ENCODE measurements at regions not wholly inside any gene's neighbourhood (a gene's known extent, or its start where the extent isn't known, plus 50 kb on each side); places are given as distances from the start of the nearest gene placed in this dataset.

DNA sequence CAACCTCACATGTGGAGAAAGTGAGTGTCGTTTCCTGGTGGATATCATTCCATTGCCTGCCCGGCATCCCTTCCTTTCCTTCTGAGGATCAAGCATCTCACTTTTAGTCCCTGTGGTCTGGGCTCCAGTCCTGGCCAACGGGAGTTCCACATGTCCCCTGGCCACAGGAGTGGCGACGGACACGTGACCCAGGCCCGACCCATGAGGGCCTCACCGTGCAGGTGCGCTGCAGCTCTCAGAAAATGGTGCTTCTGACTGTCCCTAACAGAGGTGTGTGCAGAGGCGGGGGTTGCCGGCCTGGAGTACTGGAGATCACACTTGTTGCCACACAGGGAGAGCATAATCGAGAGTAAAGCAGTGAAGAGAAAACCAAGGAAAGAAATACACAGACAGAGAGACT lies 476.9 kb upstream of the FRG1 start:
- no peak overlapping the region for H3K4me3 ChIP-seq (replicated peaks in 1 of 3)
- no peak for TF ChIP-seq POLR2A (IDR thresholded peaks at IDR 0.05)
- TF ChIP-seq, protein P1, sequence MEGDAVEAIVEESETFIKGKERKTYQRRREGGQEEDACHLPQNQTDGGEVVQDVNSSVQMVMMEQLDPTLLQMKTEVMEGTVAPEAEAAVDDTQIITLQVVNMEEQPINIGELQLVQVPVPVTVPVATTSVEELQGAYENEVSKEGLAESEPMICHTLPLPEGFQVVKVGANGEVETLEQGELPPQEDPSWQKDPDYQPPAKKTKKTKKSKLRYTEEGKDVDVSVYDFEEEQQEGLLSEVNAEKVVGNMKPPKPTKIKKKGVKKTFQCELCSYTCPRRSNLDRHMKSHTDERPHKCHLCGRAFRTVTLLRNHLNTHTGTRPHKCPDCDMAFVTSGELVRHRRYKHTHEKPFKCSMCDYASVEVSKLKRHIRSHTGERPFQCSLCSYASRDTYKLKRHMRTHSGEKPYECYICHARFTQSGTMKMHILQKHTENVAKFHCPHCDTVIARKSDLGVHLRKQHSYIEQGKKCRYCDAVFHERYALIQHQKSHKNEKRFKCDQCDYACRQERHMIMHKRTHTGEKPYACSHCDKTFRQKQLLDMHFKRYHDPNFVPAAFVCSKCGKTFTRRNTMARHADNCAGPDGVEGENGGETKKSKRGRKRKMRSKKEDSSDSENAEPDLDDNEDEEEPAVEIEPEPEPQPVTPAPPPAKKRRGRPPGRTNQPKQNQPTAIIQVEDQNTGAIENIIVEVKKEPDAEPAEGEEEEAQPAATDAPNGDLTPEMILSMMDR (IDR thresholded peaks at IDR 0.05) = no peak
- WGBS, 2 donors = 88 to 91% methylated on average over 8 to 12 of the region's 12 CpGs
- no peaks in the 10 kb centered on the region for H3K4me1 ChIP-seq
- no peaks in the 10 kb centered on the region for H3K36me3 ChIP-seq
- intact Hi-C loops (cut with DNase I) = no loop called here
- DNase-seq = no peak
- H3K27ac ChIP-seq = no peak overlapping the region
- no peaks in the 10 kb centered on the region for H3K9me3 ChIP-seq
- no peaks in the 10 kb centered on the region for H3K27me3 ChIP-seq

DNA sequence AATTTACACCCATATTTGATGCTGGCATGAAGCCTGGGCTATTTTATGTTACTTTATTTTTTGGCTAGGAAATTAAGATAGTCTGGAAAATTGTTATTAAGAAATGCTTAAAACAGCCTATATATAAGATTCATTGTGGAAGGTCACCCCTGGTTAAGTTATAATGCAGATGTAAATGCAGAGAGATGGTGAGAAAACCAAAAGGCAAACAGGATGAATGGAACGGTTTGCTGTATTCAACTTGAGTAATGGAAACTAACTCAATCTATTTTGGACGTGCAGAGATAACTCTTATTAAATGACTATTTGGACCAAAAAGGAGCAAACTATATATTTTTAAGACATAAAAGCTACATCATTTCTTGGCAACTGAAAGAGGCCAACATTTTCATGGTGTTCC lies 446.3 kb upstream of the FRG1 start:
- TF ChIP-seq POLR2A (IDR thresholded peaks at IDR 0.05) = no peak
- TF ChIP-seq, protein P1 (IDR thresholded peaks at IDR 0.05) = no peak
- Histone ChIP-seq H3K36me3 (no peaks in the 10 kb centered on the region), H3K27me3 (no peaks in the 10 kb centered on the region), H3K9me3 (no peaks in the 10 kb centered on the region), H3K4me1 (no peaks in the 10 kb centered on the region), H3K4me3 (replicated peaks in 1 of 3) (no peak overlapping the region), H3K27ac (no peak overlapping the region)
- DNase-seq = no peak
- WGBS, 2 donors = 67% methylated on average over 2 of the region's 2 CpGs
- intact Hi-C loops (cut with DNase I) = no loop called here

DNA sequence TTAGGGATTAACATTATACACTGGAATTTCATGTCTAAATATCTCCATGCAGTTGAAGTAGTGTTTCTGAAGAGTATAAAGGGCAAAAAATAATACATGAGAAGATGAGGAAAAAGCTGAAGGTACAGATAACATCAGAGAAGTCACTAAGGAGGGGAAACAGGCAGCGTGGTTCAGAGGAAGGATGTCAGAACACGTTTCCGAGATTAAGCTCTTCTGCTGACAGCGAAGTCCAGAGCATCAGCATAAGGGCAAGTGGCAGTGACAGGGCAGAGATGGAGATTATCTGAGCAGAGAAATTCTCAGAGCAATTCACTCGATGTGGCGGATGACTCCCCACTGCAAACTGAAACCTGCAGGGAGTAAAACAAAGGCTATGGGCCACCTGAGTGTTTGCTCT lies 443.2 kb upstream of the FRG1 start:
- Histone ChIP-seq H3K4me1 (no peaks in the 10 kb centered on the region), H3K36me3 (no peaks in the 10 kb centered on the region), H3K27ac (no peak overlapping the region), H3K9me3 (no peaks in the 10 kb centered on the region), H3K4me3 (replicated peaks in 1 of 3) (no peak overlapping the region), H3K27me3 (no peaks in the 10 kb centered on the region)
- TF ChIP-seq POLR2A (IDR thresholded peaks at IDR 0.05) = no peak
- TF ChIP-seq, protein P1 (IDR thresholded peaks at IDR 0.05) = no peak
- no peak for DNase-seq
- 69 to 70% methylated on average over 6 of the region's 6 CpGs for WGBS, 2 donors
- intact Hi-C loops (cut with DNase I) = no loop called here

DNA sequence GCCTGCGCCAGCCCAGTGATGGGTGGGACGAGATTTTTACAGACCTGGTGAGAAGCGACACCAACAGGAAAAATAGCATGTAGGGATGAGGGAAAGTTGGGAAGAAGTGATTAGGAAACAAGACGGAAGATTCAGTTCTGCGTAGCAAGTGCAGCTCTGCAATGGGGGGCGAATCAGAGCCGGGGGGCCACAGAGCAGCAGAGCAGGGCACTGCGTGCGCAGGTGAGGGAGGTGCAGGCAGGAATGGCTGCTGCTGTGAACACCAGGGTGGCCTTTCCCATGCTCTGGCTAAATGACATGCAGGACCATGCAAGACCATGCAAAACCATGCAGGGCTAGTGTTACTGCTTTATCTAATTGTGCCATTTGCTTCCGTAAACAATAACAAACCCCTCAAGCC lies 442.7 kb upstream of the FRG1 start:
- Histone ChIP-seq H3K9me3 (no peaks in the 10 kb centered on the region), H3K4me1 (no peaks in the 10 kb centered on the region), H3K27ac (no peak overlapping the region), H3K27me3 (no peaks in the 10 kb centered on the region), H3K36me3 (no peaks in the 10 kb centered on the region), H3K4me3 (replicated peaks in 1 of 3) (no peak overlapping the region)
- TF ChIP-seq POLR2A (IDR thresholded peaks at IDR 0.05) = no peak
- TF ChIP-seq, protein P1 (IDR thresholded peaks at IDR 0.05) = no peak
- intact Hi-C loops (cut with DNase I) = no loop called here
- no peak for DNase-seq
- 86 to 88% methylated on average over 10 of the region's 10 CpGs for WGBS, 2 donors

DNA sequence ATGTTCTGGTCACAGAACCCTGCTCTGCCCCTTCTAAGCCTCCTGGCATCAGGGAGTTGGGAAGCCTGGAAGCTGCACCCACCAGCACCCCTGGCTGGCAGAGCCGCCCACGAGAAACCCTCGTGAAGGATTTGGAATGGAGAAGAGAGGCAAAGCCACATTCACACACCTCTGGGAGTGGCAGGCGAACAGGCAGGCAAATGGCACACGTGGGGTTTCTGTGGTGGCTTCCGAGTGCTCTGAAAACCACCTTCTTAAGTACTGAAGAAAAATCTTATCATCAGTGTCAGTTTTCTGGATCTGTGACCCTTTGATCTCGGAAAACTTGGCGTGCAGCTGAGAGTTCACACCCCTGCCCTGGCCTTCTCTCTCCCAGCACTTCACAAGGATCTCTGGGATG lies 442.2 kb upstream of the FRG1 start:
- intact Hi-C loops (cut with DNase I) = no loop called here
- TF ChIP-seq, protein P1 (IDR thresholded peaks at IDR 0.05) = no peak
- no peak for TF ChIP-seq POLR2A (IDR thresholded peaks at IDR 0.05)
- 59 to 82% methylated on average over 8 of the region's 8 CpGs for WGBS, 2 donors
- Histone ChIP-seq H3K4me1 (no peaks in the 10 kb centered on the region), H3K36me3 (no peaks in the 10 kb centered on the region), H3K27me3 (no peaks in the 10 kb centered on the region), H3K9me3 (no peaks in the 10 kb centered on the region), H3K4me3 (replicated peaks in 1 of 3) (no peak overlapping the region), H3K27ac (no peak overlapping the region)
- DNase-seq = no peak

All from thyroid gland (tissue), 4 donors.